Stimulated activated naive B cell treated with anti-CD40 and anti-IgM and Interleukin-4, amounts not matched to agents 10 μg/mL and 1 μg/mL and 100 μg/mL, for 72 hours (primary cell): ENCODE measurements at regions not wholly inside any gene's neighbourhood (a gene's known extent, or its start where the extent isn't known, plus 50 kb on each side); places are given as distances from the start of the nearest gene placed in this dataset.

Source experiments
- ATAC-seq, 2 donors: fragments of 150-1000 bp; cut with Tn5 transposase; replicated peaks; 2 replicates each; pipeline ENCODE4 v1.10.0; 2021; ENCODE audit warnings: moderate library complexity in 1 of 2
- DNase-seq: peaks from one replicate; pipeline ENCODE4 v3.0.0; 2021
- H3K27ac Mint-ChIP-seq: one replicate; pipeline ENCODE4 v1.8.0; 2022; ENCODE audit warnings: mild to moderate bottlenecking, mixed read lengths
- H3K27me3 Mint-ChIP-seq, 2 donors: one replicate each; pipeline ENCODE4 v1.8.0; 2022; ENCODE audit warnings: mixed read lengths in 2 of 2
- H3K36me3 Mint-ChIP-seq, 2 donors: one replicate each; pipeline ENCODE4 v1.8.0; 2022; ENCODE audit warnings: mixed read lengths in 2 of 2, mild to moderate bottlenecking in 1 of 2
- H3K4me1 Mint-ChIP-seq, 2 donors: one replicate each; pipeline ENCODE4 v1.8.0; 2022; ENCODE audit warnings: mixed read lengths in 2 of 2, mild to moderate bottlenecking in 1 of 2
- H3K4me3 Mint-ChIP-seq, 2 donors: one replicate each; pipeline ENCODE4 v1.8.0; 2022; ENCODE audit warnings: mild to moderate bottlenecking in 2 of 2, mixed read lengths in 2 of 2, moderate library complexity in 1 of 2
- H3K9me3 Mint-ChIP-seq, 2 donors: one replicate each; pipeline ENCODE4 v1.8.0; 2022; ENCODE audit warnings: mixed read lengths in 2 of 2, mild to moderate bottlenecking in 1 of 2

DNA sequence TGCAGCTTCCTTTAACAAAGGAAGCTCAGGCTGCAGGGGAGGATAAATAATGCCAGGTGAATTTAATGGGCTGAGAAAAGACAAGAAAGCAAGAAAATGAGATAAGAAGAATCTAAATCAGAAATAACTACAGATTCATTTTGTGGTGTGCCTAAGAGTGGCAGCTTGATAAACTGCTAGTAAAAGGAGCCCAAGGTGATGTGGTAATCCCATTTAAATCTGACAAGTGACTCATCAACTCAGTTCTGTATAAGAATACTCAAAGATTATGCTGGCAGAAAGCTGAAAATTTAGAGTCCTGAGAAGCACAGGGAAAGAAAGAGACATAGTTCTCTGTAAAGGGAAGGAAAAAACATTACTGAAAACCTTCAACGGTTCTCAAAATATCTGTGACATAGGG lies 109.4 kb upstream of the PDE1C start:
- ATAC-seq (no peak), DNase-seq (no peak)
- Mint-ChIP-seq H3K27me3 (no peaks in the 10 kb centered on the region), H3K9me3 (no peaks in the 10 kb centered on the region), H3K36me3 (no peaks in the 10 kb centered on the region), H3K4me1 (no peaks in the 10 kb centered on the region), H3K4me3 (no peak overlapping the region), H3K27ac (no peak overlapping the region)

DNA sequence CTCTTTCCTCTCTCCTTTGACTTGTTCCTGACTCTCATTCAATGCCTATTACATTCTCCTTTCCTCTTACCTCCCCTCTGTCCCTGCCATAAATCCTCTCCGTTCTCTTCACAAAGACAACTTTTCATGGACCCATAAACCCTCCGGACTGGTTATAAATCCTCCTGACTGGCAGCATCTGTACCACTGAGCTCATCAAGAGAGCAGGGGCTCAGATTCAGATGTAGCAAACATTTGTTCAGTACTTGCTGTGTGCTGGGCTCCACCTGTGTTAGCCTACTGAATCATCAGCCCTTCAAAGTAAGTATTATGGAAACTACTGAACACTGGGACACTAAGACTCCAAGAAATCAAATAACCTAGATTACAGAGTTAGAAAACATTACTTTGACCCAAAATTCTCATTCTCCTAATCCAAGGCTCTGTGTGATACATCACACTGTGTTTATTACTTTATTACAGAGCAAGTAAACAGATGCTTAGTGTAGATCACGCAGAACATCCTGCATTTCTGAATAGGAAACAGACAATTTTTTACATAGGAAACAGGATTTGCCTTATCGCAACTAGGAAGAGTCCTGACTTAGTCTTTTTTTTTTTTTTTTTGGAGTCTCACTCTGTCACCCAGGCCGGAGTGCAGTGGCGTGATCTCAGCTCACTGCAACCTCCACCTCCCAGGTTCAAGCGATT lies 108.6 kb upstream of the PDE1C start:
- no peaks in the 10 kb centered on the region for H3K36me3 Mint-ChIP-seq
- H3K9me3 Mint-ChIP-seq = no peaks in the 10 kb centered on the region
- DNase-seq (no peak), ATAC-seq (no peak)
- H3K27me3 Mint-ChIP-seq = no peaks in the 10 kb centered on the region
- H3K4me3 Mint-ChIP-seq = no peak overlapping the region
- no peak overlapping the region for H3K27ac Mint-ChIP-seq
- H3K4me1 Mint-ChIP-seq = no peaks in the 10 kb centered on the region

DNA sequence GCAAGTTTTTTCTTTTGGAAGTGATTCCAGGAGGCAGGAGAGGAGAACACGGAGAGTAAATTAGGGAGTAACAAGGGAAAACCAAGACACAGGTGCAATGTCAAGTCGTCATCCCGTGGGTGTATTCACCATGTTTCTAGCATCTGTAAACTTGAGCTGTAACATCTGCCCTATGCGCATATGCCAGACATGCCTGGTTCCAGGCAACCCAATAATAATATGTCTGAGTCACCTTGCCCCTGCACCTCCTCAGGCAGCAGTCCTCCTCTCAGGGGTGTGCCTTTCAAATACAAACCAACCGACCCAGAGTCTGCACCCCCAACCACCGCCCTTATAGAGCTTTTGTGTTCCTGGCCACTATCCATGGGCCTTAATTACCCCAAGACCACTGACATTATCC lies 107.0 kb upstream of the PDE1C start:
- Mint-ChIP-seq H3K27me3 (no peaks in the 10 kb centered on the region), H3K27ac (no peak overlapping the region), H3K9me3 (no peaks in the 10 kb centered on the region), H3K36me3 (no peaks in the 10 kb centered on the region), H3K4me3 (no peak overlapping the region), H3K4me1 (no peaks in the 10 kb centered on the region)
- DNase-seq (no peak), ATAC-seq (no peak)

DNA sequence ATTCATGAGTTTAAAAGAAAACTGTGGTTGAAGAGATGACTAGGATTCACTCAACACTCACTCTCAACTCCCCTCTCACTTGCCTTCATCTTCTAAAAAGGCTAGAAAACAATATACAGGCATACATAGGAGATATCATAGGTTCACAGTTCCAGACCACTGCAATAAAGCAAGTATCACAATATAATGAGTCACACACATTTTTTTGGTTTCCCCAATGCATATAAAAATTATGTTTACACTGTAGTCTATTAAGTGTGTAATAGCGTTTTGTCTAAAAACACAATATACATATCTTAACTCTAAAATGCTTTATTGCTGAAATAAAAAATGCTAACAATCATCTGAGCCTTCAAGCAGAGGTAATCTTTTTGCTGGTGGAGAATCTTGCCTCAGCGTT lies 104.9 kb upstream of the PDE1C start:
- no peak for ATAC-seq
- Mint-ChIP-seq H3K36me3 (no peaks in the 10 kb centered on the region), H3K4me1 (no peaks in the 10 kb centered on the region), H3K27ac (no peak overlapping the region), H3K27me3 (no peaks in the 10 kb centered on the region), H3K4me3 (no peak overlapping the region), H3K9me3 (peaks cover 1 to 5% of the 10 kb centered on the region in 2 donors)
- DNase-seq = no peak

DNA sequence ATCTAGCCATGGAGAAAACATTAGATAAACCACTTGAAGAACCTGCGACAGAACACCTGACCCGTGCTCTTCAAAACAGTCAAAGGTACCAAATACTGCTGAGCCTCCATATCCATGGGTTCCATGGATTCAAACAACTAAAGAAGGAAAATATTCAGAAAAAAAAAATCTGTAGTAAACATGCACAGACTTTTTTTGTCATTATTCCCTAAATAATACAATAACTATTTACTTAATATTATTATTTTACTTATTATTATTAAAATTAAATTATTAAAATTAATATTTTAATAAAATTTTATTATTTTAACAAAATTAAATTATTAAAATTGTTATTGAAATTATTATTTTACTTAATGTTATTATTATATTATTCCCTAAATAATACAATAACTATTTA lies 101.0 kb upstream of the PDE1C start:
- DNase-seq (no peak), ATAC-seq (no peak)
- Mint-ChIP-seq H3K9me3 (peaks cover 2 to 5% of the 10 kb centered on the region in 2 donors), H3K4me3 (no peak overlapping the region), H3K27ac (no peak overlapping the region), H3K27me3 (no peaks in the 10 kb centered on the region), H3K4me1 (no peaks in the 10 kb centered on the region), H3K36me3 (no peaks in the 10 kb centered on the region)

DNA sequence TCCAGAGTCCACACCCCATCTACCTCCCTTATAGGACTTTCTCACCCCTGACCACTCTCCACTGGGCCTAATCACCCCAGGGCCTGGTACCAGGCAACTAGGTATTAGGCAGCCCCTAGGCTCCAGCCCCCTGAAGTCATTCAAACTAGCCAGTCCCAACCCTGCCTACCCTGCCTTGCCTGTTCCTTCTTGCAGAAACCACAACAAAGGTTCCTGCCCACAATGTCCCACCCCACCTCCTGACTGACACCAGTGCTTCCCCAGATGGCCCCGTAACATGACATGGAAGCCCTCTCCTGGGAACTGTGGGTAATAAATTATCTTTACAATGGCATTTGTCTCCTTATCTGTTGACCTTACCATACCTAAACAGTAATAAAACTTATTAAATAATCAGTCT lies 100.6 kb upstream of the PDE1C start:
- Mint-ChIP-seq H3K36me3 (no peaks in the 10 kb centered on the region), H3K4me1 (no peaks in the 10 kb centered on the region), H3K4me3 (no peak overlapping the region), H3K27me3 (no peaks in the 10 kb centered on the region), H3K9me3 (peaks cover 3 to 5% of the 10 kb centered on the region in 2 donors), H3K27ac (no peak overlapping the region)
- DNase-seq (no peak), ATAC-seq (no peak)

DNA sequence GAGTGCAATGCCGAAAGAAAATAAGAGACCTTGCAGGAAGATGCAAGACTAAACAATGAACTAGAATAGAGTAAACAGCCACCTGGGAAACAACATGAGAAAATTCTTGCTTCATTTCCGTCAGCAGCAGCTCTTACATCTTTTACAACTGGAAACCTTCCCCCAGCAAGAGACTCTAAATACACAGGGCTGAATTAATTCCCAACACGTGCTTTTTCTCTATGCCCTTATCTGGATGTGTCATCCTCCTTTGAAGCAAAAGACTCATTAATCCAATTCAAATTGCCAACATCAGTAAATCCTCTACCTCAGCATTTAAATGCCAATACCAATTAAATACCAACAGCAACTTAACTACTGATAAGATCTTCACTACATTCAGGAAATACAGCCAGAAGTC lies 99.0 kb upstream of the PDE1C start:
- H3K4me3 Mint-ChIP-seq = no peak overlapping the region
- no peak for DNase-seq
- no peaks in the 10 kb centered on the region for H3K4me1 Mint-ChIP-seq
- no peaks in the 10 kb centered on the region for H3K36me3 Mint-ChIP-seq
- H3K27me3 Mint-ChIP-seq = no peaks in the 10 kb centered on the region
- H3K9me3 Mint-ChIP-seq = peaks cover 4 to 5% of the 10 kb centered on the region in 2 donors
- H3K27ac Mint-ChIP-seq = no peak overlapping the region
- ATAC-seq = no peak

DNA sequence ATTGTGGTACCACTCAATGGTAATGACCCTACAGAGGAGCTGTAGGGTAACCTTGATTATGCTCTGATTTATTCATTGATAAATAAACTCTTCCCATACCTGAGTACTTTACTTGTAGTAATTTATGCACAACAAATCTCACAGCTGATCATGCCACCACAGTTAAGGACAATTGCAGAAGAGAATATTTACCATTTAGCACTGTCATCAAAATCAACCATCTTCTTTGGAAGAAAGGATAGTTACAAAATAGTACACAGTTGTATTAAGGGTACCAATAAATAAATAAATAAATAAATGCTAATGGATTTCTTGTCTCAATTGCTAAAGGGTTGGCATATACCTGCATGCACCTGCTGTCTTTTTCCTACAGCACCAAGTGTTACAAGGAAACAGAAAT lies 97.6 kb upstream of the PDE1C start:
- Mint-ChIP-seq H3K4me1 (no peaks in the 10 kb centered on the region), H3K27me3 (no peaks in the 10 kb centered on the region), H3K36me3 (no peaks in the 10 kb centered on the region), H3K9me3 (peaks cover 4 to 5% of the 10 kb centered on the region in 2 donors), H3K4me3 (no peak overlapping the region), H3K27ac (no peak overlapping the region)
- ATAC-seq (no peak), DNase-seq (no peak)

DNA sequence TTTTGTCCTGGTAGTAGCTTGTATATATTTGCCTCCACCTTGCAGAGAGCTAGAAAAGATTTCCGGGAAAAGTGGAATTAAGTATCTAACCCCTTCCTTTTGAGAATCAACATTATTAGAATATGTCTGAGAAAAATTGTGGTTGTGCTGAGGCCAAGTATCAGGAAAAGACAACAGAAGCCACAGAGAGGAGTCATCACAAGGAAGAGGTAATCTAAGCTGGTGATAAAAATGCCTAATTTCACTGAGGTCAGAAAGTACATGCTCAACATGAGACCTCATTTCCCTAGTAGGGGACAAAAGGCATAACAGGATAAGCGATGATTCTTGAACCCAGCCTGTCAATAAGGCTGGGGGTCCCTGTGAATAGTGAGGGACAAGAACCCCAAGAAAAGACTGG lies 97.0 kb upstream of the PDE1C start:
- H3K27me3 Mint-ChIP-seq = no peaks in the 10 kb centered on the region
- no peak for DNase-seq

DNA sequence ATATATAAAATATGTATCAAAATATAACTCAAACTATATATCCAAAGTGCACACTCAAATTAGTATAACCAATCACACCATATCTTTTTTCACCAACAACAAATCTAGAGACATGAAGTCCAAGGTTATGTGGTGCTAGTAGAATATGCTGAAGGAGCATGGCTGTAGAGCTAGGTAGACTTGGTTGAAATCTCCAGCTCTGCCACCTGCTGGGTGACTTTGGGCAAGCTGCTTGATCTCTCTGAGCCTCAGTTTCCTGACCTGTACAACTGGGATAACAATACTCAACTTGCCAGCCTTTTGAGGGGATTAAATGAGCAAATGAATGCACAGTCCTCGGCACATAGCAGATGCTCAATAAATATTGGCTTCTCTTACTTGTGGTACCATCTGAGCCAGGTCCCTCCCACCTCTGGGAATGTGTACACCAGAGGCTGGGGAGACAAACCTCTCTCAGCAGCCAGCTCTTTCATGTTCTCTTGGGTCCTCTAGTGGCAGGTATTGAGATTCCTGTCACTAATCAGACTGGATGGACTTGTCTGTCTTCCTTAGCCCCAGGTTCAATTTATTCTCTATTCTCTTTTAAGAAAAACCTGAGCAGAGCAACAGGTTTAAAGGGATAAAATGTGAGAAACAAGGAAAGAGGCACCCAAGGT lies 94.3 kb upstream of the PDE1C start:
- no peaks in the 10 kb centered on the region for H3K27me3 Mint-ChIP-seq
- H3K4me3 Mint-ChIP-seq = no peak overlapping the region
- H3K27ac Mint-ChIP-seq = no peak overlapping the region
- no peak for ATAC-seq
- DNase-seq = no peak
- peaks cover 0 to 5% of the 10 kb centered on the region in 2 donors for H3K9me3 Mint-ChIP-seq
- H3K36me3 Mint-ChIP-seq = no peaks in the 10 kb centered on the region
- no peaks in the 10 kb centered on the region for H3K4me1 Mint-ChIP-seq

More for the DNA sequence above, 97.0 kb upstream of the PDE1C start:
- Mint-ChIP-seq H3K4me1 (no peaks in the 10 kb centered on the region), H3K27ac (no peak overlapping the region), H3K36me3 (no peaks in the 10 kb centered on the region), H3K4me3 (no peak overlapping the region), H3K9me3 (peaks cover 4 to 5% of the 10 kb centered on the region in 2 donors)
- no peak for ATAC-seq

DNA sequence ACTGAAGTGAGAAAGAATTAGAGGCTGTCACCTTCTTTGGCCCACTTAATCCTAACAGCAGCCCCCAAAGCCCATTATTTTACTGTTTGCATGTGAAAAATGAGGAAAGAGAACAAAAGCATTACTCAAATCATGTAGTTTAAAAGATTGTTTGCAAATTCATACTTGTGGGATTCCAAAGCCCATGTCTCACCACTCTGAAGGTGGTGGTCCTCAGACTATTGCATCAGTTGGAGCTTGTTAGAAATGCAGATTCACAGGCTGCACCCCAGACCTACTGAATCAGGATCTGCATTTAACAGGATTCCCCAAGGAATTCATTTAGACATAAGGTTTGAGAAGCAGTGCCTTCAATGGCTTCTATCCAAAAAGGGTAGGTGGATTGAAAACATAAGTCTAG lies 93.7 kb upstream of the PDE1C start:
- no peak overlapping the region for H3K27ac Mint-ChIP-seq
- ATAC-seq (no peak), DNase-seq (no peak)
- H3K4me1 Mint-ChIP-seq = no peaks in the 10 kb centered on the region
- H3K9me3 Mint-ChIP-seq = peaks cover 0 to 5% of the 10 kb centered on the region in 2 donors
- no peaks in the 10 kb centered on the region for H3K27me3 Mint-ChIP-seq
- H3K36me3 Mint-ChIP-seq = no peaks in the 10 kb centered on the region
- no peak overlapping the region for H3K4me3 Mint-ChIP-seq

DNA sequence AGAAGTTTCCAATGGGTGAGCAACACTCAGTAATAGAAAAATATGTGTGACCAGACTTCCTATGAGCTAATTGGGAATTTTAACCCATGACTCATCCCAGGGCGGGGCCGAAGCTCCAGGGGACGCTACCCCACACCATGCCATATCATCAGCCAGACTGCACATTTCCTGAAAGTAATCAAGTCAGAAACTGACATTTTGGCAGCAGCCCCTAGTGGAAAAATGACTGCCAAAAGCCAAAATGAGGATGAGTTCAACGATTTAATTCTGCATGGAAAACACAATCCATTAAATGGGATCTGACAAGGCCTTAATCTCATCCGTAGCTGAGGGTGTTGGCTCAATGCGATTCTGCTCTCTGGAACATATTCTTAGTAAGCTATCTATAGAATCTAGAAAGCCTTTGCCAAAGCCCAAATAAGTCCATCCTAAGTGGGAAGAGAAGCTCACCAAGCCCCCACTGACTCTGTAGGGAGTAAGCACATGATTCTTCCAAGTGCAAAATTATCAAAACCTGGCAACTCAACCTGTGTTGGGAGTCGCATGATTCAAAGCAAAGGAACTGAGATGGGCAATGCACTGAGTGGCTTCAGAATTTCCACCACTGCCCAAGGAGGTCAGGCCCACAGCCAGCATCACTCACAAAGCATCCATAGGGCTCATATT lies 93.1 kb upstream of the PDE1C start:
- Mint-ChIP-seq H3K36me3 (no peaks in the 10 kb centered on the region), H3K9me3 (peaks cover 0 to 5% of the 10 kb centered on the region in 2 donors), H3K4me1 (no peaks in the 10 kb centered on the region), H3K27ac (no peak overlapping the region), H3K4me3 (no peak overlapping the region), H3K27me3 (no peaks in the 10 kb centered on the region)
- no peak for ATAC-seq
- no peak for DNase-seq

DNA sequence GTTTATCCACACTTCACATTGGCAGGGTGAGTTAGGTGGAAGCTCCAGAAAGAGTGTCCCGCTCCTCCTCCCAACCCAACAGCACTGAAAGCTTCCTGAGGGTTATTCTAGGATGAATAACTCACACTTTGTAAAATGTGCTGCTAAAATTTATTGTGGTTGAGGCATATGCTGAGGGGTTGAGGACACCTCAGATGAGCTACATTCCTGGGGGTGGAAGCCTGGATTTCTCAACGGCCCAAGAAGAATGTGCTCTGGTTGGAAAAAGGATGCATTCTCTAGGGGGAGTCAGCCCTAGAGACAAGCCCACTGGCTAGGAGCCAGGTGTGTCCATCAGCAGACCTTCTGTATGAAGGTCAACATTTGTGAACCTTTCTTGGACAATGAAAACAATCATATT lies 91.5 kb upstream of the PDE1C start:
- Mint-ChIP-seq H3K4me1 (no peaks in the 10 kb centered on the region), H3K9me3 (peaks cover 0 to 5% of the 10 kb centered on the region in 2 donors), H3K4me3 (no peak overlapping the region), H3K27me3 (no peaks in the 10 kb centered on the region), H3K36me3 (no peaks in the 10 kb centered on the region), H3K27ac (no peak overlapping the region)
- DNase-seq (no peak), ATAC-seq (no peak)

DNA sequence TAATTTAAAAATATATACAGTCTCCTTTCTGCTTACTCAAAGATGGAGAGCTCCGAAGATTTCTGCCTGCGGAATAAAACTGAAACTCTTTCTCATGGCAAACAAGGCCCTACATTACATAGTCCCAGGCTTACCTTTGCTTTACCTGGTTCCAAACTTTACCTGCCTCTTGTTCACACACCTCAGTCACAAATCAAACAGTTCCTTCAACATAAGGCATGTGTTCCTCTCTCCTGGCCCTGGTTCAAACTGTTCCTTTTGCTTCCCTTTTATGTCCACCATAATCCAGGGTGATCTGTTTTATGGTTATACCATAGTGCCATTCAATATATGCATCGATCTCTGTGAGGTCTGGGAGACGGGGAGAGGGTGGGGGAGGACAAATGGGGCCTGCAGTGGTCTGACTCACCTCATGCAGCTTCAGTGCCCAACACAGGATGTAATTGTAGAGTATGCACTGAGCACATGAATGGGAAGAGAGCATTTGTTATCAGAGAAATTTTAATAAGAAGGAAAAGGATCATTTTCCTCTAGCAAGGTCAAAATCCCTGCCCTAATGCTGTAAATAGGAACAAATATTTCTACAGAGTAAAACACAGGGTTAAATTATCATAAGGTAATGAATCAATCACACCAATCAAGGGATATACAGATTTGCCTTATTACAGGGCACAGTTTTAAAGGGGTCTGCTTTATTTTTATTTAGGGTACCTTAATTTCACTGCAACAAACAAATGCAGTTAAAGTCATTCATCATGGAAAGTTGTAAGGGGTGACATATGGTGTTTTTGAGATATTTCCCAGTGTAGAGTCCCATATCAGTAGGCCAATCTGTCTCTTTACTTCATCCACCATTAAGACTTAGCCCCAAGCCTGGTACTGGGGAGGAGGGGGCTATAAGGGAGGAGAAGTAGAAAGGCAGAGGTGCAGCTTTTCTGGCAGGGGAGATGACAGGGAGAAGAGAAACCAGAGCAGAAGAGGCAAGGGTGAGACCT lies 88.8 kb upstream of the PDE1C start:
- DNase-seq = no peak
- no peak overlapping the region for H3K27ac Mint-ChIP-seq
- H3K36me3 Mint-ChIP-seq = no peaks in the 10 kb centered on the region
- no peaks in the 10 kb centered on the region for H3K4me1 Mint-ChIP-seq
- H3K4me3 Mint-ChIP-seq = no peak overlapping the region
- no peaks in the 10 kb centered on the region for H3K27me3 Mint-ChIP-seq
- H3K9me3 Mint-ChIP-seq = peaks cover 0 to 2% of the 10 kb centered on the region in 2 donors
- ATAC-seq = no peak
